Osteoblast (primary cell): ENCODE measurements at regions not wholly inside any gene's neighbourhood (a gene's known extent, or its start where the extent isn't known, plus 50 kb on each side); places are given as distances from the start of the nearest gene placed in this dataset.

Source experiments
- DNase-seq: peaks from one replicate; pipeline ENCODE4 v3.0.0; 2011; ENCODE audit warnings: low spot score, mixed read lengths; ENCODE audit not compliant: insufficient read length; ENCODE audit errors: missing footprints
- H2AFZ ChIP-seq: 2 replicates; pipeline ENCODE4 v1.6.0; 2011; ENCODE audit warnings: mild to moderate bottlenecking, low read length
- H3K27ac ChIP-seq: 2 replicates; pipeline ENCODE4 v1.5.1; 2011; ENCODE audit warnings: mild to moderate bottlenecking, low read depth, low read length, moderate library complexity
- H3K27me3 ChIP-seq: 2 replicates; pipeline ENCODE4 v1.6.0; 2012; ENCODE audit warnings: mild to moderate bottlenecking, control low read depth, inconsistent platforms, low read length, moderate library complexity; ENCODE audit not compliant: insufficient read depth
- H3K36me3 ChIP-seq: 2 replicates; pipeline ENCODE4 v1.5.1; 2011; ENCODE audit warnings: mild to moderate bottlenecking, low read length, control low read depth, moderate library complexity; ENCODE audit not compliant: insufficient read depth
- H3K4me1 ChIP-seq: 2 replicates; pipeline ENCODE4 v1.5.1; 2011; ENCODE audit warnings: mild to moderate bottlenecking, low read length, control low read depth, moderate library complexity; ENCODE audit not compliant: insufficient read depth
- H3K4me2 ChIP-seq: 2 replicates; pipeline ENCODE4 v1.6.0; 2011; ENCODE audit warnings: mild to moderate bottlenecking, low read length; ENCODE audit not compliant: insufficient read depth
- H3K4me3 ChIP-seq: fragments of 200-600 bp; sonication (generic); 3 replicates; pipeline ENCODE4 v1.5.1; 2012; ENCODE audit warnings: mild to moderate bottlenecking, low read length, inconsistent platforms; ENCODE audit not compliant: insufficient read depth
- H3K79me2 ChIP-seq: 2 replicates; pipeline ENCODE4 v1.6.0; 2012; ENCODE audit warnings: mild to moderate bottlenecking, low read length, control low read depth, inconsistent platforms; ENCODE audit not compliant: insufficient read depth
- H3K9me3 ChIP-seq: 2 replicates; pipeline ENCODE4 v1.5.1; 2011; ENCODE audit warnings: low read depth, low read length, control low read depth
- H4K20me1 ChIP-seq: 2 replicates; pipeline ENCODE4 v1.6.0; 2012; ENCODE audit warnings: mild to moderate bottlenecking, low read length, control low read depth; ENCODE audit not compliant: insufficient read depth
- TF ChIP-seq, protein P1 (sequence below): IDR thresholded peaks from 2 replicates; pipeline ENCODE4 v1.5.1; 2011; ENCODE audit warnings: mild to moderate bottlenecking, low read depth, low read length, moderate library complexity; ENCODE audit errors: extremely low read depth

DNA sequence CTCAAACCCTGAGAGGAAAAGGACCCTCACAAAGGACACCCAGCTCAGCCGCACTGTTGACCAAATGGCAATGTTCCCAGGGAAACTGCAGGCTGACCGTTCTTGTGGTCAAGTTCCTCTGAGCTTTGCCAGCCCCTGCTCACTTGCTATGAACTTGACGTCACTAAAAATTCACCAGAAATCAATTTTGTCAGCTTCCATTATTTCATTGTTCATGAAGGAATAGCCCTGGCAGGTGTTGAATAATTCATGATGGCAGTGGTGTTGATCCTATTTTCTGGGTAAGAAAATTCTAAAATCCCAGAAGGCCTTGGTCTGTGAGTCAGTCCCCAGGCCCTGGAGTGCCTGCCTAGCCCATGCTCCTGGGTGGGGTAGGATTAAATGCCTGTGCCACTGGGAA, 318.9 kb downstream of the ZNF326 start:
- Histone ChIP-seq H4K20me1 (no peaks in the 10 kb centered on the region), H3K4me2 (no peak overlapping the region), H3K36me3 (no peaks in the 10 kb centered on the region), H3K27me3 (no peaks in the 10 kb centered on the region), H3K9me3 (no peaks in the 10 kb centered on the region), H3K4me3 (no peak overlapping the region), H3K27ac (no peak overlapping the region), H3K79me2 (no peaks in the 10 kb centered on the region), H2AFZ (no peak overlapping the region), H3K4me1 (no peaks in the 10 kb centered on the region)
- no peak for DNase-seq
- TF ChIP-seq, protein P1, sequence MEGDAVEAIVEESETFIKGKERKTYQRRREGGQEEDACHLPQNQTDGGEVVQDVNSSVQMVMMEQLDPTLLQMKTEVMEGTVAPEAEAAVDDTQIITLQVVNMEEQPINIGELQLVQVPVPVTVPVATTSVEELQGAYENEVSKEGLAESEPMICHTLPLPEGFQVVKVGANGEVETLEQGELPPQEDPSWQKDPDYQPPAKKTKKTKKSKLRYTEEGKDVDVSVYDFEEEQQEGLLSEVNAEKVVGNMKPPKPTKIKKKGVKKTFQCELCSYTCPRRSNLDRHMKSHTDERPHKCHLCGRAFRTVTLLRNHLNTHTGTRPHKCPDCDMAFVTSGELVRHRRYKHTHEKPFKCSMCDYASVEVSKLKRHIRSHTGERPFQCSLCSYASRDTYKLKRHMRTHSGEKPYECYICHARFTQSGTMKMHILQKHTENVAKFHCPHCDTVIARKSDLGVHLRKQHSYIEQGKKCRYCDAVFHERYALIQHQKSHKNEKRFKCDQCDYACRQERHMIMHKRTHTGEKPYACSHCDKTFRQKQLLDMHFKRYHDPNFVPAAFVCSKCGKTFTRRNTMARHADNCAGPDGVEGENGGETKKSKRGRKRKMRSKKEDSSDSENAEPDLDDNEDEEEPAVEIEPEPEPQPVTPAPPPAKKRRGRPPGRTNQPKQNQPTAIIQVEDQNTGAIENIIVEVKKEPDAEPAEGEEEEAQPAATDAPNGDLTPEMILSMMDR = no peak

DNA sequence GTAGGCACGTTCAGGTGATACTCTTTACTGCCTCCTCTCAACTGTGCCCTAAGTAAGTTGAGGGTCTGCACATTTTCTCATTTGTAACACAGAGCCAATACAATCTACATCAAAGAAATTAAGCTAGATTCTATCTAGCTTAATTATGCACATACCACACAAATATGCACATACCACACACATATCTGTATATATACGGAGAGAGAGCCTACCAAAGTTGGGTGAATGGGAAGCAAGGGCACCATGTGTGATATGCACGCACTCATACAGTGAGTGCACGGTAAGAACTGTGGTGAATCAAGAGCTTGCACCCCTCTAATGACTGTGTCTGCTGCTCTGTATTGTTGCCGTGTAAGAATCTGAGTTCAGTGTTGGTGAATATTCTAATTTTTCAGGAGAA, 314.9 kb downstream of the ZNF326 start:
- Histone ChIP-seq H3K27me3 (no peaks in the 10 kb centered on the region), H3K79me2 (no peaks in the 10 kb centered on the region), H2AFZ (no peak overlapping the region), H3K4me1 (no peaks in the 10 kb centered on the region), H3K27ac (no peak overlapping the region), H3K9me3 (no peaks in the 10 kb centered on the region), H4K20me1 (no peaks in the 10 kb centered on the region), H3K4me3 (no peak overlapping the region), H3K4me2 (no peak overlapping the region), H3K36me3 (no peaks in the 10 kb centered on the region)
- TF ChIP-seq, protein P1 = no peak
- DNase-seq = no peak

DNA sequence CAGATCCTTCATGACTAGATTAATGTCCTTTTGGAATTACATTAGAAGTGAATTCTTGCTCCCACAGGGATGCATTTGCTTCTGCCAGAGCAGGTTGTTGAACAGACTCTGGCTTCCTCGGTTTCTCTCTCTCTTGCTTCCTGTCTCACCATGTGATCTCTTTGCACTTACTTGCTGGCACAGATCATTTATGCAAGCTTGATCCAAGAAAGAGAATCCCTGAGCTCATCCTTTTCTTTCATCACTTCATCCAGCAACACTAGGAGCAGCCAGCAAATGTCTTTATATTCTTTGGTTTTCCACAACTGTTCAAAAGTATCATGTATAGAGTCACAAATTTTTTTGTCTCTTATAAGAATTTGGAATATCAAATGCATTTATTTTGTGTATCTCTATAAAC, 313.5 kb downstream of the ZNF326 start:
- no peaks in the 10 kb centered on the region for H4K20me1 ChIP-seq
- H3K27ac ChIP-seq = no peak overlapping the region
- no peaks in the 10 kb centered on the region for H3K4me1 ChIP-seq
- no peak overlapping the region for H2AFZ ChIP-seq
- H3K9me3 ChIP-seq = no peaks in the 10 kb centered on the region
- H3K4me3 ChIP-seq = no peak overlapping the region
- no peak for DNase-seq
- no peaks in the 10 kb centered on the region for H3K79me2 ChIP-seq
- H3K36me3 ChIP-seq = no peaks in the 10 kb centered on the region
- no peaks in the 10 kb centered on the region for H3K27me3 ChIP-seq
- H3K4me2 ChIP-seq = no peak overlapping the region
- TF ChIP-seq, protein P1 = no peak

DNA sequence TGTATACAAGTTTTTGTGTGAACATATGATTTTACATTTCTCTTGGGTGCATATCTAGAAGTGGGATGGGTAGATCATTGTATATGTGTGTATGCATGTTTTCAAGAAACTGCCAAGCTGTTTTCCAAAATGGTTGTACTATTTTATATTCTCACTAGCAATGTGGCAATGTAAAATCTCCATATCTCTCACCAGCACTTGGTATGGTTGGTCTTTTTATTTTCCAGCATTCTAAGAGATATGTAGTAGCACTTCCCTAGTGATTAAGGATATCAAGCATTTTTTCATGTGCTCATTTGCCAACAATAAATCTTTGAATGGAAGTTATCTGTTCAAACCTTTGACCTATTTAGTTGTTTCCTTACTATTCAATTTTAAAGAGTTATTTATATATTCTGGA, 310.7 kb downstream of the ZNF326 start:
- Histone ChIP-seq H3K4me2 (no peak overlapping the region), H3K36me3 (no peaks in the 10 kb centered on the region), H2AFZ (no peak overlapping the region), H3K79me2 (no peaks in the 10 kb centered on the region), H4K20me1 (no peaks in the 10 kb centered on the region), H3K4me3 (no peak overlapping the region), H3K27ac (no peak overlapping the region), H3K27me3 (no peaks in the 10 kb centered on the region), H3K4me1 (no peaks in the 10 kb centered on the region), H3K9me3 (no peaks in the 10 kb centered on the region)
- no peak for DNase-seq
- TF ChIP-seq, protein P1 = no peak
